Upper lobe of right lung (tissue), 1 donor: ENCODE measurements at regions not wholly inside any gene's neighbourhood (a gene's known extent, or its start where the extent isn't known, plus 50 kb on each side); places are given as distances from the start of the nearest gene placed in this dataset.
"Not testable (repeated sequence)": the region's sequence is repeated elsewhere in the genome, so short reads cannot be mapped to it uniquely, and the experiment has no call there.

Experiments
- ATAC-seq: fragments of 200-7000 bp; cut with Tn5 transposase; one replicate; pipeline ENCODE4 v1.9.1; 2020; ENCODE audit warnings: mild to moderate bottlenecking, moderate library complexity
- DNase-seq: peaks from one replicate; pipeline ENCODE4 v3.0.0-alpha.2; 2020
- H3K27ac ChIP-seq: fragments of 200-600 bp; one replicate; pipeline ENCODE4 v1.8.0; 2022
- H3K27me3 ChIP-seq: fragments of 200-600 bp; one replicate; pipeline ENCODE4 v1.8.0; 2022; ENCODE audit warnings: mild to moderate bottlenecking
- H3K36me3 ChIP-seq: fragments of 200-600 bp; one replicate; pipeline ENCODE4 v1.8.0; 2022
- H3K4me1 ChIP-seq: fragments of 200-600 bp; one replicate; pipeline ENCODE4 v1.8.0; 2022
- H3K4me3 ChIP-seq: fragments of 200-600 bp; one replicate; pipeline ENCODE4 v1.8.0; 2022; ENCODE audit warnings: mild to moderate bottlenecking
- H3K9me3 ChIP-seq: fragments of 200-600 bp; one replicate; pipeline ENCODE4 v1.8.0; 2022
- intact Hi-C: fragments of 100-400 bp; cut with DNase I; formaldehyde crosslinking; loops from one replicate; pipeline ENCODE4 v1.11.0; 2022
- TF ChIP-seq, protein P1 (sequence below): fragments of 200-600 bp; IDR thresholded peaks from one replicate; pipeline ENCODE4 v1.8.0; 2022; ENCODE audit warnings: antibody characterized with exemption
- donor health status: DM: no; HTN: yes; CAD: no; lungs with severe emphysema.

DNA sequence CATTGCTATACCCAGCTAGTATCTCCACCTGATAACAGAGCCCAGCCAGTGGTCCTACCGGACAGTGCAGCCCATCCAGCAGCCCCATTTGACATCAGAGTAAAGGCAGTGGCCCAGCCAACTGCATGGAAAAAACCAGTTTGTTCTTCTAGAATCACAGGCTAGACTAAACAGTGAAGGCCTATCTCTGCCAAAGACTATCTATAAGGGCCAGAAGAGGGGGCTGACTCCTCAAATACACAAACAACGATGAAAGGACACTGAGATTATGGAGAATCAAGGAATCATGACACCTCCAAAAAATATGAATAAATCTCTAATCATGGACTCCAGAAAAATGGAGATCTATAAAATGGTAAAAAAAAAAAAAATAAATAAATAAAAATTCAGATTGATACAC is 546.4 kb upstream of the HTR2C start:
- intact Hi-C loops, result no loop called here
- Histone ChIP-seq H3K27me3 (no peaks in the 10 kb centered on the region), H3K27ac (no peak overlapping the region), H3K4me3 (no peak overlapping the region), H3K9me3 (no peaks in the 10 kb centered on the region), H3K4me1 (no peaks in the 10 kb centered on the region), H3K36me3 (no peaks in the 10 kb centered on the region)
- DNase-seq, result no peak
- TF ChIP-seq, protein P1, sequence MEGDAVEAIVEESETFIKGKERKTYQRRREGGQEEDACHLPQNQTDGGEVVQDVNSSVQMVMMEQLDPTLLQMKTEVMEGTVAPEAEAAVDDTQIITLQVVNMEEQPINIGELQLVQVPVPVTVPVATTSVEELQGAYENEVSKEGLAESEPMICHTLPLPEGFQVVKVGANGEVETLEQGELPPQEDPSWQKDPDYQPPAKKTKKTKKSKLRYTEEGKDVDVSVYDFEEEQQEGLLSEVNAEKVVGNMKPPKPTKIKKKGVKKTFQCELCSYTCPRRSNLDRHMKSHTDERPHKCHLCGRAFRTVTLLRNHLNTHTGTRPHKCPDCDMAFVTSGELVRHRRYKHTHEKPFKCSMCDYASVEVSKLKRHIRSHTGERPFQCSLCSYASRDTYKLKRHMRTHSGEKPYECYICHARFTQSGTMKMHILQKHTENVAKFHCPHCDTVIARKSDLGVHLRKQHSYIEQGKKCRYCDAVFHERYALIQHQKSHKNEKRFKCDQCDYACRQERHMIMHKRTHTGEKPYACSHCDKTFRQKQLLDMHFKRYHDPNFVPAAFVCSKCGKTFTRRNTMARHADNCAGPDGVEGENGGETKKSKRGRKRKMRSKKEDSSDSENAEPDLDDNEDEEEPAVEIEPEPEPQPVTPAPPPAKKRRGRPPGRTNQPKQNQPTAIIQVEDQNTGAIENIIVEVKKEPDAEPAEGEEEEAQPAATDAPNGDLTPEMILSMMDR, result no peak
- ATAC-seq, result no peak

DNA sequence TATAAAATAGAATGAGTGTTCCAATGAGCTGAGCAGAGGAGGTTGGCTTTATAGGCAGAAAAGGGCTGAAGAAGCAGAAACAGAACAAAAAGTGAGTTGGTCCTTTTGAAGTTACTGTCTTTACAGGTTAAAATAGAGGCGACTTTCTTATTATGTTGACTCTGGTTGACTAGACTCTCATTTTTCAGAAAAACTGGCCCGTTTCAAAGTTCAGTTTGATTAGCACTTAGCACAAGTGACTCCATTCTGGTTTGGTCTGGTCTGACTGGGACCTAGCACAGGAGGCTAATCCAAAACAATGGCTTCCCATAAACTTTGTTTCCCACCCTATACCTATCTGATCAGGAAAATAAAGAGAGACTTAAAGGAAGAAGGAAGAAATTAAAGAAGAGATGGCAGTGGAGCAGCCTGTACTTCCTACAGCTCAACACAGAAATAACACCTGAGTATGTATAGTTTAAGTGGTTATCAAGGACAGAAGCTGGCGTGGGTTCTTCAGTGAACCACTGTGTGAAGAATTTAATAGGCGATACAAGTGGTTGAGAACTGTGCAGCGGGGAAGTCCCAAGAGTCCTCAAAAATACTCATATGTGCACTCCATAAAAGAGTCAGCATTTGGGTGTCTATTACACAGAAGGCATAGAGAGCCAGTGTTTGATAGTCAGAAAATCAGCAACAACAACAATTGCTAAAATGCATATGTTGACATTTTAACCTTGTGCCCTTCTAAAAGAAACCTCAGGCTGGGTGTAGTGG is 554.8 kb upstream of the HTR2C start:
- no peaks in the 10 kb centered on the region for H3K4me1 ChIP-seq
- no peaks in the 10 kb centered on the region for H3K36me3 ChIP-seq
- no peaks in the 10 kb centered on the region for H3K9me3 ChIP-seq
- H3K4me3 ChIP-seq, result no peak overlapping the region
- TF ChIP-seq, protein P1, result no peak
- no peak overlapping the region for H3K27ac ChIP-seq
- peak; percentile 35 for ATAC-seq
- no peaks in the 10 kb centered on the region for H3K27me3 ChIP-seq
- DNase-seq, result no peak
- intact Hi-C loops, result no loop called here

DNA sequence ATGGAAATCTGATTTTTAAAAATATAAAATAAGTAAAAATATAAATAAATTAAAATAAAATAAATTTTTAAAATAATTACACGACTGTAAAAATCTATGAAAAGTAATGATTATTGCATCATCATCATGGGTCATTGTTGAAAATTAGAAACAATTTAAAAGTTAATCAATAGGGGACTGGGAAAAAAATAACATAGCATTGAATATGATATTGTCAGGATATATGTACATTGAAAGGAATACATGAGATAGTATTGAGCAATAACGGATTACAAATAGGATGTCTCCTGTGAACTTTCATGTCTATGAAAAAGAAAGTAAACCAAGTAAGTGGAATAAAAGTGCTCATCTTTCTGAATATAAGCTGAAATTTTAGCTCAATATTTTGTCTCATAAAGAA is 566.8 kb upstream of the HTR2C start:
- intact Hi-C loops, result no loop called here
- H3K36me3 ChIP-seq, result no peaks in the 10 kb centered on the region
- no peak overlapping the region for H3K27ac ChIP-seq
- no peaks in the 10 kb centered on the region for H3K4me1 ChIP-seq
- no peak overlapping the region for H3K4me3 ChIP-seq
- H3K9me3 ChIP-seq, result no peaks in the 10 kb centered on the region
- TF ChIP-seq, protein P1, result no peak
- no peaks in the 10 kb centered on the region for H3K27me3 ChIP-seq
- ATAC-seq (no peak), DNase-seq (no peak)

DNA sequence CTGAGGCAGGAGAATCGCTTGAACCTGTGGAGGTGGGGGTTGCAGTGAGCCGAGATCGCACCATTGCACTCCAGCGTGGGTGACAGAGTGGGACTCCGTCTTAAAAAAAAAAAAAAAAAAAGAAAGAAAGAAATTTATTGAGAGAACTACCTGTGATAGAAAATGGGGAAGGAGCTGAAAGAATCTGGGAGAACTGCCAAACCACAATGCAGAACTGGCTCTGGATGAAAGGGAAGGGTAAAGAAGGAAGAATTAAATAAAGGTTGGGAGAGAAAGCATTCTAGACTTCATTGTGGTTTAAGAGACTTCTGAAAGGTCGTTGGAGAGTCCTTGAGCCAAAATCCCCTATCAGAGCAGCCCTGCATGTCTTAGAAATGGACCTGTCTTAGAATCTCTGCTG is 567.9 kb upstream of the HTR2C start:
- TF ChIP-seq, protein P1, result no peak
- intact Hi-C loops, result no loop called here

DNA sequence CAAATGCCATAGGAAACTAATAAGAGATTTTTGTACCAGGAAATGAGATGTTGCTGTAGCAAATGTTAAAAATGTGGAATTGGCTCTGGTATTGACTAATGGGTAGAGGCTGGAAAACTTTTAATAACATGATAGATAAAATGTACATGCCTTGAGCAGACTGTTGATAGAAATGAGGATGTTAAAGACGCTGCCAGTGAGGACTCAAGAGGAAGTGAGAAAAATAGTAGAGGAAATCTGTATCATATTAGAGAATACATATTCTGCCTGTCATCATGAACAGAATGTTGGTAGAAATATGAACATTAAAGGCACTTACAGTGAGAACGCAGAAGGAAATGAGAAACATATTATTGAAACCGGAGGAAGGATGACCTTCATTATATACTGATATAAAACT is 577.2 kb upstream of the HTR2C start:
- intact Hi-C loops, result no loop called here
- TF ChIP-seq, protein P1, result no peak
- DNase-seq, result no peak

More for the DNA sequence above, 567.9 kb upstream of the HTR2C start:
- Histone ChIP-seq H3K9me3 (no peaks in the 10 kb centered on the region), H3K4me3 (no peak overlapping the region), H3K36me3 (no peaks in the 10 kb centered on the region), H3K27ac (no peak overlapping the region), H3K4me1 (no peaks in the 10 kb centered on the region), H3K27me3 (no peaks in the 10 kb centered on the region)
- ATAC-seq, result no peak
- DNase-seq, result no peak

DNA sequence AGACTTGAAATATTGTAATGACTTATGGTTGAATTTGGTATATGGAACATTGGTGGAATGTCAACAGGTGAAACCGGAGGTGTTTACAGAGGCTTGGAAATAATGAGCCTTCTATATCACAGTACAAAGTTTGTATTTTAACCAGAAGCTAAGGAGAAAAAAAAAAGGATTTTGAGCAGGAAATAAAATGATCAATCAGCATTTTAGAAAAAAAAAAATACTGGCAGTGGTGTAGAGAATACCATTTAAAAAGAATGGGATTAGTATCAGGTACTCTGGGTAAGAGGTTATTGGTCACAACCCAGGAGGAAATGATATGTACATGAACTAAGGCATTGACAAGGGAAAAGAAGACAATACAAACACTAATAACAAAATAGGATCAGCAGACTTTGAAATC is 587.1 kb upstream of the HTR2C start:
- no peak overlapping the region for H3K27ac ChIP-seq
- DNase-seq (no peak), ATAC-seq (no peak)
- H3K4me1 ChIP-seq, result no peaks in the 10 kb centered on the region
- no peaks in the 10 kb centered on the region for H3K36me3 ChIP-seq
- no peaks in the 10 kb centered on the region for H3K9me3 ChIP-seq
- TF ChIP-seq, protein P1, result no peak
- intact Hi-C loops, result no loop called here
- no peaks in the 10 kb centered on the region for H3K27me3 ChIP-seq
- H3K4me3 ChIP-seq, result no peak overlapping the region

More for the DNA sequence above, 577.2 kb upstream of the HTR2C start:
- Histone ChIP-seq H3K4me1 (no peaks in the 10 kb centered on the region), H3K36me3 (no peaks in the 10 kb centered on the region), H3K4me3 (no peak overlapping the region), H3K27me3 (no peaks in the 10 kb centered on the region), H3K9me3 (no peaks in the 10 kb centered on the region), H3K27ac (no peak overlapping the region)
- no peak for ATAC-seq

DNA sequence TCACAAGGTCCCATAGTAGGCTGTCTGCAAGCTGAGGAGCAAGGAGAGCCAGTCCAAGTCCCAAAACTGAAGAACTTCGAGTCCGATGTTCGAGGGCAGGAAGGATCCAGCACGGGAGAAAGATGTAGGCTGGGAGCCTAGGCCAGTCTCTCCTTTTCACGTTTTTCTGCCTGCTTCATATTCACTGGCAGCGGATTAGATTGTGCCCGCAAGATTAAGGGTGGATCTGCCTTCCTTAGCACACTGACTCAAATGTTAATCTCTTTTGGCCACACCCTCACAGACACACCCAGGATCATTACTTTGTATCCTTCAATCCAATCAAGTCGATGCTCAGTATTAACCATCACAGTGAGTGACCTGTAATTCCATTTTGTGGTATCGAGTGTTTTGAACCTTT is 592.2 kb upstream of the HTR2C start:
- H3K27ac ChIP-seq, H3K4me3 ChIP-seq, H3K27me3 ChIP-seq, intact Hi-C loops, ATAC-seq, H3K4me1 ChIP-seq, H3K9me3 ChIP-seq, DNase-seq, H3K36me3 ChIP-seq: not testable (repeated sequence)

DNA sequence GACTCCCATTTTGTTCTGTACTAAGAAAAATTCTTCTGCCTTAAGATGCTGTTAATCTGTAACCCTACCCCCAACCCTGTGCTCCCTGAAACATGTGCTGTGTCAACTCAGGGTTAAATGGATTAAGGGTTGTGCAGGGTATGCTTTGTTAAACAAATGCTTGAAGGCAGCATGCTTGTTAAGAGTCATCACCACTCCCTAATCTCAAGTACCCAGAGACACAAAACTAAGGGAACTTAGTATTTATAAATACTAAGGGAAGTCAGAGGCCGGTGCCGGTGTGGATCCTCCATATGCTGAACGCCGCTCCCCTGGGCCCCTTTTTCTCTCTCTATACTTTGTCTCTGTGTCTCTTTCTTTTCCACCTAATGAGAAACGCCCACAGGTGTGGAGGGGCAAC is 593.2 kb upstream of the HTR2C start:
- H3K4me3 ChIP-seq, H3K27ac ChIP-seq, DNase-seq, H3K4me1 ChIP-seq, intact Hi-C loops, ATAC-seq, H3K27me3 ChIP-seq, H3K9me3 ChIP-seq, H3K36me3 ChIP-seq: not testable (repeated sequence)
